GM19395 (cell line): ENCODE measurements at regions not wholly inside any gene's neighbourhood (a gene's known extent, or its start where the extent isn't known, plus 50 kb on each side); places are given as distances from the start of the nearest gene placed in this dataset.

Experiments used
- ATAC-seq: cut with Tn5 transposase; IDR thresholded peaks from one replicate; pipeline ENCODE4 v1.9.1; 2021; ENCODE audit warnings: mild to moderate bottlenecking, moderate library complexity; ENCODE audit not compliant: unreplicated experiment

DNA sequence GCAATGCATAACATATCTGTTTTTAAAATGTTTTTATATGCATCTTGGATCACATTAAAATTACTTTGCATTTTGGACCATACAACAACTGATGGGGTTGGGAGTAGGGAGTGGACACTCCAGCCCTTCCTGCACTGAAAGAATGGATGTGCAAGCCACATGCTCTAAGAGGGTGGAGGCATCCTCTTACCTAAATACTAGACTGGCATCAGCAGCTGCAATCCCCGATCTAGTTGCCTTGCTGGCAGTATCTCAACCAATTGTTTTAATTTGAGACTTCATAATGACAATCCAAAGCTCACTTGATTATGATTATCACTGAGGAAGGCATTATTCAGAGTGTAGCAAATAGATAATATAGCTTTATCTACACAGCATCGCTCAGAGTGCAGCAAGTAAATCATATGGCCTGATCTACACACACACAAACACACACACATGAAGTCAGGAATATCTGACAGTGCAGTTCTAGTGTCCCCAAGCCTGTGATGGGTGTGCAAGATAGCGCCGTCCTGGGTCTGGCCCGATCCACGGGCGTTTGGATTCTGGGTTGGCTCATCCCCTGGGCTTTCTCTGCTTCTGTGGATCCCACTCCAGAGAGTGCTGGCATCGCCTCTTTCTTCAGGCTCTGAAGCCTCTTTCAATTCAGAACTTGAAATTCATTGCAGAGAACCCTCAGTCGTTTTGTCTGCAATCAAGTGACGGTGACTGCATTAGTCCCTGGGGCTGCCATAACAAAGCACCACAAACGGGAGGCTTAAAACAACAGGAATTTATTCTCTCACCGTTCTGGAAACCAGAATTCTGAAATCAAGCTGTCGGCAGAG is 181.3 kb downstream of the ETS2 start:
- ATAC-seq = no peak

DNA sequence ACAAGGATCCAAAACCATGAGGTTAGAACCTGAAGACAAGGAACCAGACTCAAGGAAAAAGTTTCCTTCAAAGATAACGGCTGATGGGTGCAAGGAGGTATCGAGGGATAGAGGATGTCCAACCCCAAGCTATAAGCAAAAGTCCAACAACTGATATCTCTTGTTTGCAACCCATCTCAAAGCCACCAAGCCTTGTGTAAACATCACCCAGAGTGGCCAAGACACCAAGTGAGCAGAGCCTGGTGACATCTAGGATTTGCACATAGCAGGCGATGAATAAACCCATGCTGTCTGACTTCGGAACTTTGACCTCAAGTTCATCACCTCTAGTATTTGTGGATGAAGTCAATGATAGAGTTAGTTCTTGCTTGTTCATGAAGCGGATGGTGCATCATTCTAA is 180.7 kb downstream of the ETS2 start:
- ATAC-seq = no peak

DNA sequence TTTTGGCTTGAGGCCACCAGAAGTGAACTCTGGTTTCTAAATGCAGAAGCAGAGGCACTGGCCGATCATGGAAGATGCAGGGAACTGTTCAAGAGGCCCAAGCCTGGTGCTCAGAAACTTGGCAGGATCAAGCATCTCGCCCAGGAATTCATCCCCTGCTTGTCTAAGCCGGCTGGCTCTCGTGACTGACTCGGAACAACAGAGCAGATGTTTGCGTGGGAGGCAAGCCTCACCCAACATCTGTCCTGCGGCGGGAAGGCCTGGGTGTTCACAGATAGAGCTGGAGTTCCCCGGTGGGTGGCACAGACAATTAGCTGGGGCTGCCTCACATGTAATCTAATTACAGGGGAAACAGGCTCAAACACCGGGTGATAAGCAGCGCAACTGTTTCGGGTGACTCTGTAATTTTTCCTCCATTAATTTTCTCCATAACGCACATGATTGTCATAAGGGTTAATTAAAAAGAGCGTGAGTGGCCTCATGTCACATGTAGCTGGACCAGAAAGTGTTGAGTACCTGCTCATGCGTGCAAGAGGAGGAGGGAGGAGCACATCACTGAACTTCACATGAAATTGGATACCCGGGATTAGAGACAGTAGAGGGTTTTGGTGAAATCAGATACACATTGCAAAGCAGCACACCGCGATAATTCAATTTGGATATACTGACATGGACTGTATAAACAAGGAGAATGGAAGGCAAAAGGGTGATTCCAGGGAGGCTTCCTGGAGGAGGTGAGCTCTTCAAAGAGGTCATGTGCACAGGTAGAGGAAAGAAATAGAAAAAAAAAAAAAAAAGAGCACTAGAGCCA is 180.0 kb downstream of the ETS2 start:
- ATAC-seq = no peak

DNA sequence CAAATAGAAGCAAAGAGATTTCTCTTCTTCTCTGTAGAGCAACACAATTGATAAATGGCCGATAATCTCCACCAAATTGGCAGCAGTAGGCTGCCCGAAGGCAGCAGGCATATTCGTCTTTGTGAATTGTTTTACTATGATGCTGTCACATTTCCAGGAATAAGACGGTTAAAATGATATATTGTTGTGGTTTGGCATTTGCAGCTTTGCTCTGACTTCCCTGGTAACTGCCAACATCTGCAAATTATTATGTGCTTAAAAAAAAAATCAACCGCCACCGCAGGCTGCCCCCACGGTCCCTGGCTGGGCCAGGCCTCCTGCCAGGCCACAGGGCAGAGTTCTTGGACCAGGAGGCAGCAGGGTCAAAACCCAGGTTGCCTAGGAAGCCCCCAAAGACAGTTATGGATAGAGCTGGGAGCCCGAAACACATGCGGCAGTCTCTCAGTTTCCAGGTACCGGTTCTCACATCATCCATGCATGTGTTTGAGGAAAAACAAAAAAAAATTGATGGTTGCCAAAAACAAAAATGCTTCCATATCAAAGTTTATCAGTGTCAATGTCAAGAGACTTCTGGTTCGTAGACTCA is 179.3 kb downstream of the ETS2 start:
- ATAC-seq = no peak

DNA sequence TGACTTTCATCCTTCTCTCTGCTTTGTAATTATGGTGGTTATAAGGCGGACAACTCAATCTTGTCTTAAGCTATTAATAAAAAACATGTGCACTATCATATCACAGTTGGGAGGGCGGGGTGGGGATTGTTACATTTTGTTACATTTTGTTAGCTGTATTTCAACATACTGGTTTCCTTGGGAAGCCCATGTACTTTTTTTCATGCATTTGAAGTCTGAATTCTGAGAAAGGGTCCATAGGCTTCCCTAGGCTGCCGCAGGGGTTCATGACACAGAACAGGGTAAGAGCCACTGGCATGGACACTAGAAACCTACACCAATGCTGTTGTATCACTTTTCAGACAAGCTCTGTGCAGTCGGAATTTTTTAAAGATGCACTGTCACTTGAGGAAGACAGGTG is 178.8 kb downstream of the ETS2 start:
- ATAC-seq = no peak

DNA sequence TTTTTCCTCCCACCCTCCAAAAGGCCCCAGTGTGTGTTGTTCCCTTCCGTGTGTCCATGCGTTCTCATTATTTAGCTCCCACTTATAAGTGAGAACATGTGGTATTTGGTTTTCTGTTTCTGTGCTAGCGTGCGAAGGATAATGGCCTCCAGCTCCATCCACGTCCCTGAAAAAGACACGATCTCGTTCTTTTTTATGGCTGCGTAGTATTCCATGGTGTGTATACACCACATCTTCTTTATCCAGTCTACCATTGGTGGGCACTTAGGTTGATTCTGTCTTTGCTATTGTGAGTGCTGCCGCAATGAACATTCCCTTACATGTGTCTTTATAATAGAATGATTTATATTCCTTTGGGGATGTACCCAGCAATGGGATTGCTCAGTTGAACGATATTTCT is 177.8 kb downstream of the ETS2 start:
- ATAC-seq = no peak

DNA sequence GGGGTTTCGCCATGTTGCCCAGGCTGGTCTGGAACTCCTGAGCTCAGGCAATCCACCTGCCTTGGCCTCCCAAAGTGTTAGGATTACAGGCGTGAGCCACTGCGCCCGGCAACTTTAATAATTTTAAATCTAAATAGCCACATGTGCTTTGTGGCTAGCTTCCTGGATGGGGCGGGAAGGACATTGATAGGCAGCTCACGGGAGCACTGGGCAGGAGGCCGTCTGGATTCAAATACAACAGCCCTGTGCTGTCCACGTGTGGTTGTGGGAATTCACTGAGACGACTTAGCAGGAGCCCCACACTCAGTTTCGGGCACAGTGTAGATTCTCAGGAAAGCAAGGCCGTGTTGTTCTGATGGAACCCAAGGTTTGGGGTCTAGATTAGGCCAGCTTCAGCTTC is 177.1 kb downstream of the ETS2 start:
- no peak for ATAC-seq

DNA sequence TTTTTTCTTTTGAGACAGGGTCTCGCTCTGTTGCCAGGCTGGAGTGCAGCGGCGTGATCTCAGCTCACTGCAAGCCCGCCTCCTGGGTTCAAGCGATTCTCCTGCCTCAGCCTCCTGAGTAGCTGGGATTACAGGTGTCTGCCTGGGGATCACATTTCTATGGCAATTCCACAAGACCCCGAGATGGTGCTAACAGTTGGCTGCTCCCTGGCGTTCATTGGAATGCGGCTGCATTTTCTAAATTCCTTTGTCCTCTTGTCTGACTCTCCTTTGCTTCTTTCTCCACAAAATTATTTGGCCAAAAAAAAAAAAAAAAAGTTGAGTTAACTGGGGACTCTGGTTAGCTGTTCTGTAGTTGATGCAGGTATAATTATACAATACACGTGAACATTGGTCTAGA is 176.4 kb downstream of the ETS2 start:
- ATAC-seq = no peak

DNA sequence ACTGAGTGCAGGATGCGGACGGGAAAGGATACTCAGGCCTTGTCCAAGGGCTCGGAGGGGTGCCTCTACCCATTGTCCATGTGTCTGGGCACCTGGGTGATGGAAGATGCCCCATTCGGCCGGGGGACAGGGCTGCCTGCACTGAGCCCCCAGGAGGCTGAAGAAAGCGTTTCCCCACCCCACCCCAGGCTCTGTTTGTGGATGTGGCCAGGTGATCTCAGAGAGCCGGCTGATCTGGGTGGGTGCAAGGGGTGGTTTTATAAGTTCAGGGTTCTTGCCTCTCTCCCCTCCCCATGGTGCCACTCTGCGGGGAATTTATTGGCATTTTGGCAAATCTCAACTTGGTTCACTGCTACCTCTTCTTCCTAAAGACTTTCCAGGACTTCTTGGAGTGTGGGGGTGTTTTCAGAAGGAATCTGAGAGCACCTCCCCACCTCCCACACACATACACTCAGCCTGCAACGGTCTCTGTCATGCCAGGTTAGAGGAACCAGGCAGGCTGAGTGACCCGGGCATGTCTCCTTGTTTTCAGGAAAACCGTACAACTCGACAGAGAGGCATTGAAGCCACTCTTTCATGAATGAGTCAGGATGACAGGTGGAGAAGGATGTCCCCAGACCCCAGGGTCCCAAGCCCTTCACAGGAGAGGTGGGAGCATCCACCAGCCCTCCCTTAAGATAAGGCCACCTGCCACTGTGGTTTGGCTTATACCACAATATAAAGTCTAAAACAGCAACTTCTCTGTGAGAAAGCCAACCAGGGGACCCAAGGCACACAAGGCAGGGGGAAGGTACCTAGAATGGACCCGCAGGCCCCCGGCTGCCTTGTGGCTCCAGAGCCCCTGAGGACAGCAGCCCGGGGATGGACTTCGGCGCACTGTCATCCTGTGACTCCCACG is 174.9 kb downstream of the ETS2 start:
- ATAC-seq = no peak

DNA sequence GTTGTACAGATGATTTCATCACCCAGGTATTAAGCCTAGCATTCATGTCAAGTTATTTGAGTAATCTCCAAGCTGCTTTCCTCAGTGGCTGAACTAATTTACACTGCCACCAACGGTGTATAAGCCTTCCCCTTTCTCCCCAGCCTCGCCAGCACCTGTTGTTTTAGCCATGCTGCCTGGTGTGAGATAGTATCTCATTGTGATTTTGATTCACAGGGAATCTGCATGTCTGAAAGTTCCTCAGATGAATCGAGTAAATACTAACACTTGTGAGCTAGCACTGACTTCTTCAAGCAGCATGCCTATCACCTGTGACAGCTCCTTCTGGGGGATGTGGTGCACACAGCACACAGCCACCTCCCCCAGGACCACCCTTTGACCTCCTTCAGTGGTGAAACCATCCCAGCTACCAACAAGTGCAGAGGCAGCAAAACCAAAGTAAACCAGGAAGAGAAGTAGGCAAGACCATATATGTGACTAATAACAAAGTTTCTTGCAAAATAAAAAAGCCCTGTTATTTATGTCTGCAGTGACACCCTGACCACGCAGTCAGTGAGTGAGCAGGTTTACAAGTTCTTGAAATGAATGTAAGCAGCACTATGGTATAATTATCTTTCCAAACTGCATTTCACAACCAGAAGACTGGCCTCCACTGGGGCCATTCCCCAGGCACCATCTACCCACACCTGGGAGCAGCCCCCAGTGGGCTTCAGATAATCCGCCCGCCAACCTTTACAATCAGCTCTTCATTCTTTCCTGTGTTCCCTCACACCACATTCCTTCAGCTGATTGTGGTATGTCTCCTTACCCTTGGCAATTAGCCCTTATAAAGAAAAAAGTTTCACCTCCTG is 173.8 kb downstream of the ETS2 start:
- ATAC-seq = no peak

DNA sequence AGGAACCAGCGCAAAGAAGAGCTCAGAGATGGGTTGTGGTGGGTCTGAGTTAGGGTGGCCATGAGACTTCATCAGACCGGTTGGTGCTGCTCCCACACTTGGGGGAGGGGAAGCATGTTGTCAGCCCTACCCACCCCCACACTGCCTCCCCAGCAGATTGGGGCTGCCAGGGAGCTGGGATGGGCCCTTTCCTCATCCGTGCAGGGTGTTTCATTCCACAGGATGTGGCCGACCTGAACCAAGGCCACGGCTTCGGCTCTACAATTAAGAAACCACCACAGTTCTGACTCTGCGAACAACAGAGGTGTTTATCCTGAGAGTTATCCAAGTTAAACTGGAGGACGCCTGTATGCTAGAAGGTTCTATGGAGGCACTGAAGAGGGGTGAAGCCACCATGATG is 171.2 kb downstream of the ETS2 start:
- ATAC-seq = no peak

DNA sequence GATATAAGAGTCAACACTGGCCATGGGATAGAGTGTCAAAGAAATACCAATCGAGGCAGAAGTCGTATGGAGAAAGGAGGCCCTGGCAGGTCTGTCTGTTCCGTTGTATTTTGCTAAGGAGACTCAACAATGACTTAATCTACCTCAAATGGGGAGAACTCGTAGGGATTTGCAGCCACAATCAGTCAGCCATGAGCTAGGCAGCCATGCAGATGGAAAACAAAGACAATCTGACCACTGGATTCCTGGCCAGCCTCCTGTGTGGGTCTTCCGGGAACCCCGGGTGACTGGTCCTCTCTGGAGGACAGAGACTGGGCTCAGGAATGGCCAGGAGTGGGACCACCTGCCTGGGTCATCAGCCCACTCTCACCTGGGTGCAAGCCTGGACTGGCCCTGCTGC is 167.8 kb downstream of the ETS2 start:
- ATAC-seq = no peak

DNA sequence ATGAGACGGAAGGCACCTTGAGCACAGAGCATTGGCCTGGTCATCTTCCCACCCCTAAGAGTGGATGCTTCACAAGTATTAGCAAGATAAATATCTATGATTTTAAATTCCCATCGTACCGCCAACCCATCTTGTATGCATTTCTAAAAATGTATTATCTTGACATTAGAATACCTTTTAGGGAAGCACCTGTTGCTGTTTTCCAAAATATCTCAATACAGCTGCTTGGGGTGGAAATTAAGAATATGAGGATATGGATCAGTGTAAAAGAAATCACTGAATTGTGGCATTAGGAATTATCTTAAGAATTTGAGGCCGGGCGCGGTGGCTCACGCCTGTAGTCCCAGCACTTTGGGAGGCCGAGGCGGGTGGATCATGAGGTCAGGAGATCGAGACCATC is 166.3 kb downstream of the ETS2 start:
- no peak for ATAC-seq

DNA sequence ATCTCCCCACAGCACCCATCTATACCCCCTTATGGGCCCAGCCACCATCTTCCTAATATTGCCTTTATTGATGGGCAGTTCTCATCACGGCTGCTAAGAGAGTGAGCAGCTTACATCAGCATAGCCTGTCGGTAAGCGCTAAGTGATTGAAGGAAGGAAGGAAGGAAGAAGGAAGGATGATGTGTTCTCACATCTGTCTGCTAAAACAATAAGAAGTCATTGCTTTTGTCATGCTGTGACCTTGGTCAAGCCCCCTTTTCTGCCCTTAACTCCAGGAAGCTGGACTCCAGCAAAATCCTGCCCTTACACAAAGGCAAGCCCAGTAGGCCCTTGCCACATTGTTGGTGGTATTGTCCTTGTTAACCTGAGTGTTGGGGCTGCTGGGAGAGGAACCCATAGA is 165.0 kb downstream of the ETS2 start:
- ATAC-seq = no peak

DNA sequence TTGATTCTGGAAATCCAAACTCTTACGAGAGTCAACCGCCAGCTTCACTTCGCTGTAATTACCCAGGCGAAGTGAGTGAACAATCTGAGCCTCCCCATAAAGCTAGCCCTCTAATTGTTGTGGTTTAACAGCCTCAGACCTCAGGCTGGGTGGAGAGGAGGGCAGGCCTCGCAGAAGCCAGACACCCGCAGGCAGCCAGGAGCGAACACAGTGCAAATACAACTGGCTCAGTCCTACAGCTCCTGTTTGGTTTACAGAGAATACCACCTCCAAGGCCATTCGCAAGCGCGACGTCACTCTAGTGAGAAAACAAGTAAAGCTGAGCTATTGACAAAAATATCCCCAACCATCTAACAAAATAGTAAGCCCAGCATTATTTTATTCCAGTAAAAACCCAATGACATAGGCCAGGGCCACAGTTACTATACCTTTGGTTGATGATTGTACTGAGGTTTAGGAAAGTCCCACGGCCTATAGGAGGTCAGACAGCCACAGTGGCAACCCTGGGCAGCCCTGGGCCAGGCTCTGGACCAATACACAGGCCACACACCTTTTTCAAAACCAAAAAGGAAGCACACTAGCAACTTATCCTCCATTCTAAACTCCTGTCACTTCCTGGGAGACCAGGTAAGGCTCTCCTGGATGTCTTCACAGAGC is 163.3 kb downstream of the ETS2 start:
- no peak for ATAC-seq

DNA sequence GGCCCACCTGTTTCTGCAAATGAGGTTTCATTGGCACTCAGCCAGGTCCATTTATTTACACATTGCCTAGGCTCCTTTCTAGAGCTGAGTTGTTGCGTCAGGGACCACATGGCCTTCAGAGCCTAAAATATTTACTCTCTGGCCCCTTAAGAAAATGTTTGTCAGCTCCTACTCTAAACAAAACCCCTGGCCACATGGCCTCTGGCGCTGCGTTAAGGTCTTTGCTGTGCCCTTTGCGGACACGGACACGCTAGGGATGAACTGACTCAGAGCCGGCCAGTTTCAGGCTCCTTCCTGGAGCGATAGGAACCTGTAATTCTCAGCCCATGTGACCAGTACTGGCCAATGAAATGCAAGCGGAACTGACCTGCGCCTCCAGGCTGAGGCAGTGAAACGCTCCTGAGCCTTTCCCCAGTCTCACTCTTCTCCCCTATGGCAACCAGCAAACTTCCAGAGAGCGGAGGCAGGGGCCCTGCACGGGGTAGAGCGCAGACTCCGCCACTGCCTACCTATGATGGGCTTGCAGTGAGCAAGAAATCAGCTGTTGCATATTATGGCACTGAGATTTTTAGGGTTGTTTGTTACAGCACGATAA is 160.3 kb downstream of the ETS2 start:
- no peak for ATAC-seq

DNA sequence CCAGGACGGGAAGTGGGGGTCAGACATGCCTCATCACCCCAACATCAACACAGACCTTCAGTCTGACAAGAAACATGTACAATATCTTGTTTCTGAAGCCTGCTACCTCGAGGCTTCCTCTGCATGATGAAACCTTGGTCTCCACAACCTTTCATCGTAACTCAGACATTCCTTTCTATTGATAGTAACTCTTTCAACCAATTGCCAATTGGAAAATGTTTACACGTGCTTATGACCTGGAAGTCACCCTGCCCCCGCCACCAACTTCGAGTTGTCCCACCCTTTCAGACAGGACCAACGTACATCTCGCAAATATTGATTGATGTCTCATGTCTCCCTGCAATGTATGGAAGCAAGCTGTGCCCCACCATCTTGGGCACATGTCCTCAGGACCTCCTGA is 159.5 kb downstream of the ETS2 start:
- no peak for ATAC-seq

DNA sequence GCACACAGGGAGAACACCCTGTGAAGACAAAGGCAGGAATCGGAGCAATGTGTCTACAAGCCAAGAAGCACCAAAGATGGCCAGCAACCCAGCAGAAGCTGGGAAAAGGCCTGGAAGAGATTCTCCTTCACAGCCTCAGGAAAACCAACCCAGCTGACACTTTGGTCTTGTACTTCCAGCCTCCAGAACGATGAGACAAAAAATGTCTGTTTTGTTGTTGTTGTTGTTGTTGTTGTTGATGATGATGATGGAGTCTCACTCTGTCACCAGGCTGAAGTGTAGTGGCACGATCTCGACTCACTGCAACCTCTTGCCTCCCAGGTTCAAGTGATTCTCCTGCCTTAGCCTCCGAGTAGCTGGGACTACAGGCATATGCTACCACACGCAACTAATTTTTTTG is 157.3 kb downstream of the ETS2 start:
- ATAC-seq = no peak

DNA sequence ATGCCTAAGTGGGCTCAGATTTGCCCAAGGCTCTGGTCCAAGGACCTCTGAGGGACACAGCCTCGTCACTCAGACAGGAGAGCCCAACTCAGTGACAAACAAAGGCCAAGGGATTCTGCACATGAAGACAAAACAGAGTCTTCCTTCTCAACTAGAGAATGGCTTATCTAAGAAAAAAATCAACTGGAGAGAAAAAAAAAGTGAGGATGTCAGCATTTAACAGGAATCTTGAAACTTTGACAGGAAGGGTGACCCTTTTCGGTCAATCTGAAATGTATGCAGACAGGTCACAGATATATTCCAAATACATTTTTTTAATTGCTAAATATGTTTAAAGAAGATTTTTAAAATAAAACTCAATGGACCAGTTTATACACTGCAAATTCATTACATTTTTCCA is 154.5 kb downstream of the ETS2 start:
- no peak for ATAC-seq
